ENCODE measurements at regions not wholly inside any gene's neighbourhood (a gene's known extent, or its start where the extent isn't known, plus 50 kb on each side); places are given as distances from the start of the nearest gene placed in this dataset.

- H3K27ac ChIP-seq = no peak overlapping the region
- no peaks in the 10 kb centered on the region for H3K9me3 ChIP-seq
- 75% methylated on average over 4 of the region's 4 CpGs for WGBS
- no peak for TF ChIP-seq CTCF (IDR thresholded peaks at IDR 0.05)
- H3K27me3 ChIP-seq = no peaks in the 10 kb centered on the region
- H3K4me3 ChIP-seq = no peak overlapping the region
- DNase-seq (ENCODE audit: low spot score in 2 of 2) = no peak
- no peaks in the 10 kb centered on the region for H3K36me3 ChIP-seq
- H3K4me1 ChIP-seq = no peaks in the 10 kb centered on the region
These were observed 276.1 kb downstream of the RDH14 start for GRCh38 chr2:18284331-18284730.

GRCh38 chr2:18282026-18282425 lies 278.4 kb downstream of the RDH14 start:
- no peak for DNase-seq (ENCODE audit: low spot score in 2 of 2)
- Histone ChIP-seq H3K36me3 (no peaks in the 10 kb centered on the region), H3K27me3 (no peaks in the 10 kb centered on the region), H3K4me3 (no peak overlapping the region), H3K4me1 (no peaks in the 10 kb centered on the region), H3K27ac (no peak overlapping the region), H3K9me3 (no peaks in the 10 kb centered on the region)
- TF ChIP-seq CTCF (IDR thresholded peaks at IDR 0.05) (no peak), EP300 (IDR thresholded peaks at IDR 0.05) (no peak), POLR2AphosphoS5 (IDR thresholded peaks at IDR 0.05) (no peak)

GRCh38 chr2:18276583-18277075 lies 283.8 kb downstream of the RDH14 start:
- DNase-seq (ENCODE audit: low spot score in 2 of 2) = no peak
- no peaks in the 10 kb centered on the region for H3K4me1 ChIP-seq
- H3K4me3 ChIP-seq = no peak overlapping the region
- 71% methylated on average over 4 of the region's 4 CpGs for WGBS
- no peaks in the 10 kb centered on the region for H3K27me3 ChIP-seq
- no peak overlapping the region for H3K27ac ChIP-seq
- no peak for TF ChIP-seq CTCF (IDR thresholded peaks at IDR 0.05)
- TF ChIP-seq EP300 (IDR thresholded peaks at IDR 0.05) = no peak
- no peak for TF ChIP-seq POLR2A (IDR thresholded peaks at IDR 0.05)
- no peak for TF ChIP-seq POLR2AphosphoS5 (IDR thresholded peaks at IDR 0.05)
- H3K9me3 ChIP-seq = no peaks in the 10 kb centered on the region
- no peaks in the 10 kb centered on the region for H3K36me3 ChIP-seq

GRCh38 chr2:18273205-18273604 lies 287.2 kb downstream of the RDH14 start:
- no peak for DNase-seq (ENCODE audit: low spot score in 2 of 2)
- TF ChIP-seq POLR2AphosphoS5 (IDR thresholded peaks at IDR 0.05) (no peak), POLR2A (IDR thresholded peaks at IDR 0.05) (no peak), EP300 (IDR thresholded peaks at IDR 0.05) (no peak), CTCF (IDR thresholded peaks at IDR 0.05) (no peak)
- Histone ChIP-seq H3K27ac (no peak overlapping the region), H3K4me3 (no peak overlapping the region), H3K27me3 (no peaks in the 10 kb centered on the region), H3K36me3 (no peaks in the 10 kb centered on the region), H3K4me1 (no peaks in the 10 kb centered on the region), H3K9me3 (no peaks in the 10 kb centered on the region)

GRCh38 chr2:18272148-18272494 lies 288.3 kb downstream of the RDH14 start:
- H3K9me3 ChIP-seq = no peaks in the 10 kb centered on the region
- DNase-seq (ENCODE audit: low spot score in 2 of 2) = peak in 1 of 2 donors; percentile 53
- no peak overlapping the region for H3K27ac ChIP-seq
- TF ChIP-seq EP300 (IDR thresholded peaks at IDR 0.05) (no peak), POLR2AphosphoS5 (IDR thresholded peaks at IDR 0.05) (no peak), CTCF (IDR thresholded peaks at IDR 0.05) (no peak), POLR2A (IDR thresholded peaks at IDR 0.05) (no peak)
- H3K36me3 ChIP-seq = no peaks in the 10 kb centered on the region
- H3K4me3 ChIP-seq = no peak overlapping the region
- WGBS = 100% methylated on average over 3 of the region's 10 CpGs
- H3K4me1 ChIP-seq = no peaks in the 10 kb centered on the region
- H3K27me3 ChIP-seq = no peaks in the 10 kb centered on the region

Data from suprapubic skin (tissue), 4 donors.